GM18907 (cell line): ENCODE measurements at regions not wholly inside any gene's neighbourhood (a gene's known extent, or its start where the extent isn't known, plus 50 kb on each side); places are given as distances from the start of the nearest gene placed in this dataset.
"Not testable (repeated sequence)": the region's sequence is repeated elsewhere in the genome, so short reads cannot be mapped to it uniquely, and the experiment has no call there.

Experiments used
- ATAC-seq: cut with Tn5 transposase; IDR thresholded peaks from one replicate; pipeline ENCODE4 v1.9.1; 2021; ENCODE audit warnings: mild to moderate bottlenecking, moderate library complexity; ENCODE audit not compliant: unreplicated experiment

- ATAC-seq = no peak
These were observed 160.1 kb downstream of the TBX15 start for GRCh38 chr1:118828038-118828437.

- ATAC-seq = no peak
These were observed 160.5 kb downstream of the TBX15 start for GRCh38 chr1:118827636-118828035.

DNA sequence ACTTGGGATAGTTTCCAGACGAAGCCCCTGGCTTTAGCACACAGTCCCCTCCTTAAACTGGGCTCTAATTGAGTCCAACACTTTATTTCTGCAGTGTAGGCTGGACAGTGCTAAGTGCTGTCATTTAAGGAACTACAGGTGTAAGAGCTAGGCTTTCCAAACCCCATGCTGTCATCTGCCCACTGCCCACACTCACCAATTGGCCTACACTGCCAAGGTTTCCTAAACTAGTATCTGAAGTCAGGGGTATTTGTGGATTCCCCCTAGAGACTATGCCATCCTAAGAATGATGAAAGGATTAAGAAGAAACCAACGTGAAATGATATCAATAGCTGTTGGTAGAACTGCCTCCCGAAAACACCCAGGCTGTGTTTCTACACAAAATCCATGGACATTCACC, 160.9 kb downstream of the TBX15 start:
- ATAC-seq = no peak

DNA sequence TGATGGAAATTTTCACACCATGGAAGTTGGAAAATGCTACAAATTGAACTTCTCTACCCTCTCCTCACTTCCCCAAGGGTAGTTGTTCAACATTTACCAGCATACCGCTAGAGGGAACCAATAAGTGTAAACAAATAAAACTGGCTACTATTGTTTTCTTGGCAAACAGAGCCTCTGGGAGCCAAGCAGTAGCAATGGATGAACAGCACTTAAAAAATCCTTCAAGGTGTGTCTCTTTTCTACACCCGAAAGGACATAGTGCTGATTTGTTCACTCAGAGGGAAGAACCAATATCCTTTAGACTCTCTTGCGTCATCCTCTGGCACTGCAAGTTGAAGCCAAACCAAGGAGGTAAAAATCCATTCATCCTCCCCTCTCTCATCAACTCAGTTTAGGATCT, 161.5 kb downstream of the TBX15 start:
- no peak for ATAC-seq

DNA sequence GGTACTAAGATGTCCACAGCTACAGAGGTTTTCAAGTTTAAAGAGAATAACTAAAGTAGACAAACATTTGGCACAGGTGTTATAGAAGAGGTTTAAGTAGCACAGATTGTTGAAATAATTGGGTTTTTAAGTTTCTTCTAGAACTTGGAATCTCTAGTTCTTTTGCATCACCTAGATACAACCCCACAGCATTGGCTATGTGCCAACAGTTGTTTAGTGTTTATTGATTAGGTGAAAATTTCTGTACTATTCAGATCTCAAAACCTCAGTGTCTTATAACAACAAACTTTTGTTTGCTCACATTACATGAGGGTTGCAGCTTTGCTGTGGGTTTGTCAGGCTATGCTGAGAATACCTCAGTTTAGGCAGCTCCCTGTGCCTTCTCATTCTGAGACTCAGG, 162.5 kb downstream of the TBX15 start:
- no peak for ATAC-seq

- ATAC-seq = no peak
These were observed 166.3 kb downstream of the TBX15 start for GRCh38 chr1:118821801-118822200.

DNA sequence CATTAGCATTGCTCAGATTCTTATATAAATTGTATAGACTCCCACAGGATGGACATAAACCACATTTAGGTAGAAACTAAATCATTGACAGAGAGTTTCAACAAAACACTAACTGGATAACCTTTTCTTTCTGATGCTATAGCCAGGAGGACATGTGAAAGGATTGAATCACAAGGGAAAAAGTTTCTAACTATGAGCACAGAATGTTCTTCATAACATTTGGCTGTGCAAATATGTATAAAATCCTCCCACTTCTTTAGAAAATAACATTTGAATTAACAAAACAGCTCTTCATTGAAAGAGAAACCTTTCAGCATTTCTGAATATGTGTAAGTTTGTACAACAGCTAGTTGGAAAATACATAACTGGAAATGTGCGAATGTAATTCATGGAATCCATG, 167.3 kb downstream of the TBX15 start:
- ATAC-seq = no peak

DNA sequence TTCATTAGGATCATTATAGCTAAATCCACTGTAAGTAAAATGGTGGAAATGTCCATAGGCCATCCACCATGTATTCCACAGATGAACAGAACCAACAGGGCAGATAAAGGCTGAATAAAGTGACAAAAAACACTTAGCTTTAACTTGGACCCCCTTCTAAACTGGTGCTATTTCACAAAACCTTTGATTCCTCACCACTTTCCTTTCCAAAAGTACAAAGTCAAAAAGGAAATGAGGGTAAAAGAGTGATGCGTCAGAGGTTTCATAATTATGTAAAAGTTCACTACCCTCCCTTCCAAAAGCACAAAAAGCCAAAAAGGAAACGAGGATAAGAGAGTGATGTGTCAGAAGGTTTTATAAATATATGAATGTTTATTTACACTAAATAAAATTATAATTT, 172.2 kb downstream of the TBX15 start:
- no peak for ATAC-seq

- ATAC-seq = no peak
These were observed 175.6 kb downstream of the TBX15 start for GRCh38 chr1:118812555-118812954.

DNA sequence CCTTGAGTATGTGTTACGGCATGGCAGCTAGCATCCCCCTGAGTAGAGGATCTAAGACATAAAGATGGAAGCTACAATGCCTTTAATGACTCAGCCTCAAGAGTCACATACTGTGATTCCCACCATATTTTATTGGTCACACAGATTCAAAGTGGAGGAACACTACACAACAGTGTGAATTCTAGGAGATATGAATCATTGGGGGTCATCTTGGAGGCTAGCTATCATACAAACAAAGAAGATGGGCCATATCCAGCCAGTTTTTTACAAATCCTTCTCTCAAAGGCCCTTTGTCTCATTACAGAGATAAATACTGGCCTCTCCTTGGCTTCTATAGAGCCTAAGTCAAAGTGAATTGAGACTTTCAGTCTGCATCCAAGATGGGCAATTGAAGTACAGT, 177.0 kb downstream of the TBX15 start:
- ATAC-seq = no peak

GRCh38 chr1:118809586-118809985, 178.6 kb downstream of the TBX15 start:
- ATAC-seq = no peak

- ATAC-seq = not testable (repeated sequence)
These were observed 185.0 kb downstream of the TBX15 start for GRCh38 chr1:118803128-118803527.

DNA sequence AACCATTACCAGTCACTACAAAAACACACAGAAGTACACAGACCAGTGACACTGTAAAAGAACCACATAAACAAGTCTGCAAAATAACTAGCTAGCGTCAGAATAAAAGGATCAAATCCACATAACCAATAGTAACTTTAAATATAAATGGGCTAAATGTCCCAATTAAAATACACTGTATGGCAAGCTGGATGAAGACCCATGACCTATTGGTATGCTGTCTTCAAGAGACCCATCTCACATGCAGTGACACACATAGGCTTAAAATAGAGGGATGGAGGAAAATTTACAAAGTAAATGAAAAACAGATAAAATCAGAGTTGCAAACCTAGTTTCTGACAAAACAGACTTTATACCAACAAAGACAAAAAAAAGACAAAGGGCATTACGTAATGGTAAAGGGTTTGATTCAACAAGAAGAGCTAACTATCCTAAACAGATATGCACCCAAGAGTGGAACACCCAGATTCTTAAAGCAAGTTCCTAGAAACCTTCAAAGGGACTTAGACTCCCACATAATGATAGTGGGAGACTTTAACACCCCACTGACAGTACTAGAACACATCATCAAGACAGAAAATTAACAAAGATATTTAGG, 196.9 kb downstream of the TBX15 start:
- ATAC-seq = no peak

GRCh38 chr1:118788463-118788862, 199.7 kb downstream of the TBX15 start:
- ATAC-seq = no peak

GRCh38 chr1:118786454-118787155, 201.5 kb downstream of the TBX15 start:
- ATAC-seq = no peak

- ATAC-seq = no peak
These were observed 202.9 kb downstream of the TBX15 start for GRCh38 chr1:118785246-118785645.

DNA sequence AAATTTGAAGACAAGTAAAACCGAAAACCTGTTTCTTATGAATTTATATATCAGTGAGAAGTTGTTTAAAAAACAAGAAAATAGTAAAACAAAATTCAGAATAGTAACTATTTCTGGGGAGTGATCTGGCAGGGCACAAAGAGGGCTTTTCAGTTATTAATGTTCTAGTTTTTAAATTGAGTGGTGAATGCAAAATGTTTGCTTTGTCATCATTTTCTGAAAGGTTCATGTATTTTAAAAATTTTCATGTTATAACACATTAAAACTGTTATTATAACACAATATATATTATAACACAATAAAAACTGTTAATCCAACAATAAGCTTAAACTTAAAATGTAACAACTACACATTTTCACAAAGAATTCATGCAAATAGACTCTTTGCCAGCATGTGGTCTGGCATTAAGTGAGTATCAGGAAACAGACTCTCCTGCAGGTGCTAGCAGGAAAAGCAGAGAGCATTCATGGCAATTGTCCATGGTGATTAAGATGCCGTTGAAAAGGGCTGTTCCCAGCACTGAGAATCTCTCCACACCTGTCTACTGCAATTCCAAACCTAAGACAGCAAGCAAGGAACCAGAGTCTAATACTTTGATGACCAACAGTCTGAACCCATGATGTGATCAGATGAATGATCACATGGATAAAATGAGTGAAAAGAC, 204.9 kb downstream of the TBX15 start:
- no peak for ATAC-seq

DNA sequence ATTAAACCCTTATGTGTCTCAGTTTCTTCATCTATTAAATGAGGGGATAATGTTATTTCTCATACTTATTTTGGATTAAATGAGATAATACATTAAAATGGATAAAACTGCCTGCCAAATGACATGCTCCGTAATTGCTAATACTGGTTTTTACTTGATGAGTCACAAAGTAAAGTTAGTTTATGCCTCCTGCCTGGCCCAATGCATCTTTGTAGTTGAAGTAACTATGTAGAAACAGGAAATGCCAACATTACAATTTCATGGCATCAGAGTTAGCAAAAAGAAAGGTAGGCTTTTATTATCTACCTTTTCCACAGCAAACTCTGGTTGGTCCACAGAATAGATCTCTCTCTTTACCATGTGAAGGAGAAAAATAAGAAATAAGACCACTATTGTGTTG, 214.5 kb downstream of the TBX15 start:
- ATAC-seq = no peak

GRCh38 chr1:118767971-118768370, 220.2 kb downstream of the TBX15 start:
- no peak for ATAC-seq

GRCh38 chr1:118753976-118754375, 234.2 kb downstream of the TBX15 start:
- no peak for ATAC-seq

DNA sequence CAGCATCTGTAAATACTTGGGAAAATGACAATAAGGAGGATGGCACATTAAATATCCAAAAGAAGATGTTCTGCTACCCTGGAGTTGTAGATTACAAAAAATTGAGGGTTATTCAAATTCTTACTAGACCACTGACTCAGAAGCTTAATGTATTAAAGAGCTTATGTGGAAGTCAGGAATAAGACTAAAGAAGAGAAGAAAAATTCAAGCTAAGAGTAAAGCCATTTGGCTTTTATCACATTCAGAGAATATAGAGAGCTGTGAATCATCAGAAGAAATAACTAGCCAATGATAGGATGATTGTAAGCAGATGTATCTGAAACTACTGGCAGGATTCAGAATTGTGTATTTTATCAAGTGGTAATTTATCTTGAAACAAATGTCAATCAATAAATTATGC, 237.0 kb downstream of the TBX15 start:
- no peak for ATAC-seq

DNA sequence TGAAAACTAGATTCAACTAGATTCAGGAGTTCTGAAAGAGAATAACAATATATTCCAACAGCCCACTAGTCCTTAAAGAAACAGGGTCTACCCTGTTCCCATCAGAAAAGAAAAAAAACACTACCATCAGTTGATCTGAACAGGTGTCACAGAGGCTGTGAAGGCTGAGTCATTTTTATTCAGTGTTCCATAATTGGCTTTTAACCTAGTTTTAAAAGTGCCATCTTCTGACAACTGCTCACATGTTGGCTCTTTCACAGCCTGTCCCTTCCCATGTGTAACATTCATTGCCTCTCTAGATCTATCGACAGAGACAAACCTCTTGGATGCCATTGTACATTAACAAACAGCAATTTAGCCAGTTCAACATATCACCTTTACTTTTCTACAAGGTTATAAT, 243.7 kb downstream of the TBX15 start:
- no peak for ATAC-seq
